ENCODE measurements at regions not wholly inside any gene's neighbourhood (a gene's known extent, or its start where the extent isn't known, plus 50 kb on each side); places are given as distances from the start of the nearest gene placed in this dataset.
"Not testable (repeated sequence)": the region's sequence is repeated elsewhere in the genome, so short reads cannot be mapped to it uniquely, and the experiment has no call there.

- Histone ChIP-seq H3K4me2 (ENCODE audit: low read length) (no peak overlapping the region), H3K9ac (ENCODE audit: low read depth, low read length) (no peak overlapping the region), H3K27me3 (ENCODE audit: control insufficient read depth, insufficient read depth, low read length) (peaks cover 40% of the 10 kb centered on the region), H3K4me1 (ENCODE audit: control insufficient read depth, insufficient read depth, low read length) (no peaks in the 10 kb centered on the region), H3K4me3 (ENCODE audit: low read length) (no peak overlapping the region), H3K9me3 (replicated peaks; ENCODE audit: low read length) (no peaks in the 10 kb centered on the region), H3K36me3 (ENCODE audit: insufficient read depth, low read length) (no peaks in the 10 kb centered on the region)
These were observed 110.7 kb upstream of the CARD11 start for GRCh38 chr7:3154317-3154716.

- H3K36me3 ChIP-seq (ENCODE audit: insufficient read depth, low read length), result no peaks in the 10 kb centered on the region
- no peaks in the 10 kb centered on the region for H3K4me1 ChIP-seq (ENCODE audit: control insufficient read depth, insufficient read depth, low read length)
- H3K9ac ChIP-seq (ENCODE audit: low read depth, low read length), result no peak overlapping the region
- no peak overlapping the region for H3K4me3 ChIP-seq (ENCODE audit: low read length)
- no peaks in the 10 kb centered on the region for H3K9me3 ChIP-seq (replicated peaks; ENCODE audit: low read length)
- H3K4me2 ChIP-seq (ENCODE audit: low read length), result no peak overlapping the region
- peaks cover 36% of the 10 kb centered on the region for H3K27me3 ChIP-seq (ENCODE audit: control insufficient read depth, insufficient read depth, low read length)
These were observed 111.3 kb upstream of the CARD11 start for GRCh38 chr7:3154881-3155494.

- Histone ChIP-seq H3K36me3 (ENCODE audit: insufficient read depth, low read length) (no peaks in the 10 kb centered on the region), H3K4me3 (ENCODE audit: low read length) (no peak overlapping the region), H3K4me1 (ENCODE audit: control insufficient read depth, insufficient read depth, low read length) (no peaks in the 10 kb centered on the region), H3K27me3 (ENCODE audit: control insufficient read depth, insufficient read depth, low read length) (peaks cover 34% of the 10 kb centered on the region), H3K9me3 (replicated peaks; ENCODE audit: low read length) (no peaks in the 10 kb centered on the region), H3K4me2 (ENCODE audit: low read length) (no peak overlapping the region), H3K9ac (ENCODE audit: low read depth, low read length) (no peak overlapping the region)
These were observed 112.8 kb upstream of the CARD11 start for GRCh38 chr7:3156508-3156907.

DNA sequence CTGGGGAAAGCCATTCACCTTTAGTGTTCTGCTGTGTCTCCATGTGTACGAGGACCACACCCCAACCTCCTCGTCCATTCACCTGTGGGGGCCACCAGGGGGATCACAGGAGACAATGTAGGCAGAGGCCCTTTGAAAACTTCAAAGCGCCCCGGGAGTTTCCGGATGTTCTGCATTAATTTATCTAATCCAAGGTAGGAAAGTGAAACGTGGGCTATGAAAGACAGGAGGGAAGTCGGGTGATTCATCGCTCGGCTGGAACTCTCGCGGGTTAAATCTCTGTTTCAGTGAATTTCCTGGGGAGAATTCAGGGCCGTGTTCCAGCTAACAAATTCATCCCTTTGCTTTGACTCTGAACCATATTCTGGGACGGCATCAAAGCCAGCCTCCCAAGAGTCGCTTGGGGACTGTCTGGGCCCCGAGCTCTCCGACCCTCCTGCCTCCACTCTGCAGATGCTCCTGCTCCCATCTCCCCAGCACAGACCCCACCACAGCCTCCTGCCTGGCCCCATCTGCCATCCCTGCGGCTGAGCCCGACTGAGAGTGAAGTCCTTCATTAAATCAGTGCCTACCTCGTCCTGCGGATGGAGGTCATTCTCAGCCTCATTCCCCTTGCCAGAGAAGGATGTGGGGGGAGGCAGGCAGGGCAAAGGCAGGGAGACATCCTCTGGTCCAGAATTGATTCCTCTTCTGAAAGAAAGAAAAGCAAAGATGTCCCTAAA, 114.1 kb upstream of the CARD11 start:
- Histone ChIP-seq H3K4me2 (ENCODE audit: low read length) (no peak overlapping the region), H3K9ac (ENCODE audit: low read depth, low read length) (no peak overlapping the region), H3K9me3 (replicated peaks; ENCODE audit: low read length) (no peaks in the 10 kb centered on the region), H3K4me3 (ENCODE audit: low read length) (no peak overlapping the region), H3K36me3 (ENCODE audit: insufficient read depth, low read length) (no peaks in the 10 kb centered on the region), H3K4me1 (ENCODE audit: control insufficient read depth, insufficient read depth, low read length) (no peaks in the 10 kb centered on the region), H3K27me3 (ENCODE audit: control insufficient read depth, insufficient read depth, low read length) (peaks cover 32% of the 10 kb centered on the region)

DNA sequence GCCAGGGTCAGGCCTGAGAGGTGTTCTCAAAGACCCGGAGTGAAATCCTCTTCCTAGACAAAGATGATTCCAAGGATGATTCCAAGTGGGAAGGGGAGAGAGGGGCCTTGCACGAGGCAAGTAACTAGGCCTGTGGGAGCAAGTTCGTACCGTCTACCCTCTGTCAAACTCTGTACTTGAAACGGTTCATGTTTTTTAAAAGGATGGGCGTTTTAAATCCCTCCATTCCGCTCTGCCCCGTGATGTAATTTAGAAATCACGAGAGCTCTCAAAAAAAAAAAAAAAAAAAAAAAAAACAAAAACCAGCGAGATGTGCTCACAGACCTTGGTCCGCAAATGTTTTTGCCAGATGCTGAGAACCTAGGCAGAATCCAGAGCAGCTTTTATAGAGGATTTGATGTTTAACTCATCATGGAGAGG, 114.7 kb upstream of the CARD11 start:
- Histone ChIP-seq H3K27me3 (ENCODE audit: control insufficient read depth, insufficient read depth, low read length) (peaks cover 31% of the 10 kb centered on the region), H3K4me2 (ENCODE audit: low read length) (no peak overlapping the region), H3K36me3 (ENCODE audit: insufficient read depth, low read length) (no peaks in the 10 kb centered on the region), H3K9me3 (replicated peaks; ENCODE audit: low read length) (no peaks in the 10 kb centered on the region), H3K4me1 (ENCODE audit: control insufficient read depth, insufficient read depth, low read length) (no peaks in the 10 kb centered on the region), H3K9ac (ENCODE audit: low read depth, low read length) (no peak overlapping the region), H3K4me3 (ENCODE audit: low read length) (no peak overlapping the region)

- peaks cover 29% of the 10 kb centered on the region for H3K27me3 ChIP-seq (ENCODE audit: control insufficient read depth, insufficient read depth, low read length)
- H3K36me3 ChIP-seq (ENCODE audit: insufficient read depth, low read length), result no peaks in the 10 kb centered on the region
- no peak overlapping the region for H3K4me3 ChIP-seq (ENCODE audit: low read length)
These were observed 115.4 kb upstream of the CARD11 start for GRCh38 chr7:3159039-3159438.

GRCh38 chr7:3159445-3159844, 115.8 kb upstream of the CARD11 start:
- no peak overlapping the region for H3K4me2 ChIP-seq (ENCODE audit: low read length)
- H3K4me1 ChIP-seq (ENCODE audit: control insufficient read depth, insufficient read depth, low read length), result no peaks in the 10 kb centered on the region
- H3K4me3 ChIP-seq (ENCODE audit: low read length), result no peak overlapping the region
- no peak overlapping the region for H3K9ac ChIP-seq (ENCODE audit: low read depth, low read length)
- no peaks in the 10 kb centered on the region for H3K36me3 ChIP-seq (ENCODE audit: insufficient read depth, low read length)
- H3K9me3 ChIP-seq (replicated peaks; ENCODE audit: low read length), result no peaks in the 10 kb centered on the region
- H3K27me3 ChIP-seq (ENCODE audit: control insufficient read depth, insufficient read depth, low read length), result peaks cover 31% of the 10 kb centered on the region

More at GRCh38 chr7:3159039-3159438, 115.4 kb upstream of the CARD11 start:
- Histone ChIP-seq H3K9me3 (replicated peaks; ENCODE audit: low read length) (no peaks in the 10 kb centered on the region), H3K4me2 (ENCODE audit: low read length) (no peak overlapping the region), H3K4me1 (ENCODE audit: control insufficient read depth, insufficient read depth, low read length) (no peaks in the 10 kb centered on the region), H3K9ac (ENCODE audit: low read depth, low read length) (no peak overlapping the region)

GRCh38 chr7:3159926-3160325, 116.3 kb upstream of the CARD11 start:
- H3K4me1 ChIP-seq (ENCODE audit: control insufficient read depth, insufficient read depth, low read length); H3K4me3 ChIP-seq (ENCODE audit: low read length); H3K9me3 ChIP-seq (replicated peaks; ENCODE audit: low read length); H3K36me3 ChIP-seq (ENCODE audit: insufficient read depth, low read length); H3K9ac ChIP-seq (ENCODE audit: low read depth, low read length); H3K4me2 ChIP-seq (ENCODE audit: low read length): not testable (repeated sequence)
- peaks cover 35% of the 10 kb centered on the region for H3K27me3 ChIP-seq (ENCODE audit: control insufficient read depth, insufficient read depth, low read length)

- Histone ChIP-seq H3K9me3 (replicated peaks; ENCODE audit: low read length) (no peaks in the 10 kb centered on the region), H3K27me3 (ENCODE audit: control insufficient read depth, insufficient read depth, low read length) (peaks cover 45% of the 10 kb centered on the region), H3K9ac (ENCODE audit: low read depth, low read length) (no peak overlapping the region), H3K4me2 (ENCODE audit: low read length) (no peak overlapping the region), H3K4me1 (ENCODE audit: control insufficient read depth, insufficient read depth, low read length) (no peaks in the 10 kb centered on the region), H3K4me3 (ENCODE audit: low read length) (no peak overlapping the region), H3K36me3 (ENCODE audit: insufficient read depth, low read length) (no peaks in the 10 kb centered on the region)
These were observed 118.6 kb upstream of the CARD11 start for GRCh38 chr7:3162289-3162688.

- H3K4me2 ChIP-seq (ENCODE audit: low read length); H3K9ac ChIP-seq (ENCODE audit: low read depth, low read length); H3K36me3 ChIP-seq (ENCODE audit: insufficient read depth, low read length); H3K4me3 ChIP-seq (ENCODE audit: low read length); H3K9me3 ChIP-seq (replicated peaks; ENCODE audit: low read length); H3K4me1 ChIP-seq (ENCODE audit: control insufficient read depth, insufficient read depth, low read length): not testable (repeated sequence)
- peaks cover 46% of the 10 kb centered on the region for H3K27me3 ChIP-seq (ENCODE audit: control insufficient read depth, insufficient read depth, low read length)
These were observed 119.1 kb upstream of the CARD11 start for GRCh38 chr7:3162798-3163197.

GRCh38 chr7:3164380-3164792, 120.7 kb upstream of the CARD11 start:
- Histone ChIP-seq H3K4me1 (ENCODE audit: control insufficient read depth, insufficient read depth, low read length) (no peaks in the 10 kb centered on the region), H3K4me2 (ENCODE audit: low read length) (no peak overlapping the region), H3K4me3 (ENCODE audit: low read length) (no peak overlapping the region), H3K27me3 (ENCODE audit: control insufficient read depth, insufficient read depth, low read length) (peaks cover 45% of the 10 kb centered on the region), H3K36me3 (ENCODE audit: insufficient read depth, low read length) (no peaks in the 10 kb centered on the region), H3K9ac (ENCODE audit: low read depth, low read length) (no peak overlapping the region), H3K9me3 (replicated peaks; ENCODE audit: low read length) (no peaks in the 10 kb centered on the region)

Data from skeletal muscle satellite cell (primary cell).